MM.1S (cell line): ENCODE measurements at regions not wholly inside any gene's neighbourhood (a gene's known extent, or its start where the extent isn't known, plus 50 kb on each side); places are given as distances from the start of the nearest gene placed in this dataset.

ENCODE experiments used
- EZH2 ChIP-seq: fragments of 300-600 bp; sonication (generic); optimal IDR thresholded peaks from 2 replicates; pipeline ENCODE3; 2017; ENCODE audit warnings: low read depth, mild to moderate bottlenecking, antibody characterized with exemption, low read length, mixed read lengths
- EZH2phosphoT487 ChIP-seq: fragments of 300-600 bp; sonication (generic); IDR thresholded peaks from 2 replicates; pipeline ENCODE4 v1.6.1; 2018; ENCODE audit warnings: antibody characterized with exemption, low read length
- TF ChIP-seq, protein P1 (sequence below): fragments of 300-600 bp; sonication (generic); IDR thresholded peaks from 2 replicates; pipeline ENCODE4 v1.5.1; 2016; ENCODE audit warnings: antibody characterized with exemption, low read length, mixed read lengths

DNA sequence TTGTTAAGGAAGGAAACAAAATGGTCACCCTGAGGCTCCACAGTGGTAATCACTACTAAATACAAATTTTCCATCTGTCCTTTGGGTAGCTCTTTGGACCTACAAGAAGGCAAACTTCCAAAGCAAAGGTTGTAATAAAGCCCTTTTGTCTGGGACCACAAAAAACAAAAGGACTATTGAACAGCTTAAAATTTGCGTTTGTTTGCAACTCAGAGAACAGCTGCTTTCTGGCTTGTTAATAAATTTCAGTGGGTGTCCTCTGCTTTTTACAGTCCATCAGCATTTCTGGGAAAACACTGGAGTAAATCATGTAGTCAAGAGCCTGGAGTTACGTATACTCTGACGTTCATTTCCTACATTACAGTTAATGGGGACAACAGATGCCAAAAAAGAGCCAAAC is 439.7 kb upstream of the DIAPH2 start:
- TF ChIP-seq, protein P1, sequence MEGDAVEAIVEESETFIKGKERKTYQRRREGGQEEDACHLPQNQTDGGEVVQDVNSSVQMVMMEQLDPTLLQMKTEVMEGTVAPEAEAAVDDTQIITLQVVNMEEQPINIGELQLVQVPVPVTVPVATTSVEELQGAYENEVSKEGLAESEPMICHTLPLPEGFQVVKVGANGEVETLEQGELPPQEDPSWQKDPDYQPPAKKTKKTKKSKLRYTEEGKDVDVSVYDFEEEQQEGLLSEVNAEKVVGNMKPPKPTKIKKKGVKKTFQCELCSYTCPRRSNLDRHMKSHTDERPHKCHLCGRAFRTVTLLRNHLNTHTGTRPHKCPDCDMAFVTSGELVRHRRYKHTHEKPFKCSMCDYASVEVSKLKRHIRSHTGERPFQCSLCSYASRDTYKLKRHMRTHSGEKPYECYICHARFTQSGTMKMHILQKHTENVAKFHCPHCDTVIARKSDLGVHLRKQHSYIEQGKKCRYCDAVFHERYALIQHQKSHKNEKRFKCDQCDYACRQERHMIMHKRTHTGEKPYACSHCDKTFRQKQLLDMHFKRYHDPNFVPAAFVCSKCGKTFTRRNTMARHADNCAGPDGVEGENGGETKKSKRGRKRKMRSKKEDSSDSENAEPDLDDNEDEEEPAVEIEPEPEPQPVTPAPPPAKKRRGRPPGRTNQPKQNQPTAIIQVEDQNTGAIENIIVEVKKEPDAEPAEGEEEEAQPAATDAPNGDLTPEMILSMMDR = no peak
- TF ChIP-seq EZH2phosphoT487 (no peak), EZH2 (no peak)
